ENCODE measurements at regions not wholly inside any gene's neighbourhood (a gene's known extent, or its start where the extent isn't known, plus 50 kb on each side); places are given as distances from the start of the nearest gene placed in this dataset.

- no peaks in the 10 kb centered on the region for H3K79me2 ChIP-seq (ENCODE audit: low read length)
- H4K20me1 ChIP-seq (ENCODE audit: insufficient read depth, low read length) = no peaks in the 10 kb centered on the region
- no peak overlapping the region for H3K4me3 ChIP-seq (ENCODE audit: low read length)
- H3K9ac ChIP-seq (ENCODE audit: low read length) = no peak overlapping the region
- no peak overlapping the region for H2AFZ ChIP-seq (ENCODE audit: low read depth, low read length)
- no peak for TF ChIP-seq EZH2phosphoT487 (IDR thresholded peaks at IDR 0.05; ENCODE audit: low read depth)
- no peak for TF ChIP-seq CTCF (IDR thresholded peaks at IDR 0.05; ENCODE audit: low read depth, low read length)
- H3K36me3 ChIP-seq (replicated peaks; ENCODE audit: low read depth, low read length) = no peaks in the 10 kb centered on the region
- no peaks in the 10 kb centered on the region for H3K27me3 ChIP-seq (ENCODE audit: low read depth, low read length)
- peaks cover 12% of the 10 kb centered on the region for H3K4me1 ChIP-seq (ENCODE audit: low read length)
- H3K9me3 ChIP-seq (ENCODE audit: insufficient read depth, low read length) = no peaks in the 10 kb centered on the region
- H3K4me2 ChIP-seq (ENCODE audit: low read length) = no peak overlapping the region
- H3K27ac ChIP-seq (ENCODE audit: low read length) = no peak overlapping the region
These were observed 122.0 kb upstream of the ANK3 start for GRCh38 chr10:60511477-60512229.

- Histone ChIP-seq H3K4me2 (ENCODE audit: low read length) (no peak overlapping the region), H3K36me3 (replicated peaks; ENCODE audit: low read depth, low read length) (no peaks in the 10 kb centered on the region), H3K9ac (ENCODE audit: low read length) (no peak overlapping the region), H3K4me1 (ENCODE audit: low read length) (peaks cover 10% of the 10 kb centered on the region), H3K9me3 (ENCODE audit: insufficient read depth, low read length) (no peaks in the 10 kb centered on the region), H3K4me3 (ENCODE audit: low read length) (no peak overlapping the region), H2AFZ (ENCODE audit: low read depth, low read length) (no peak overlapping the region), H3K79me2 (ENCODE audit: low read length) (no peaks in the 10 kb centered on the region), H3K27ac (ENCODE audit: low read length) (no peak overlapping the region), H3K27me3 (ENCODE audit: low read depth, low read length) (no peaks in the 10 kb centered on the region), H4K20me1 (ENCODE audit: insufficient read depth, low read length) (no peaks in the 10 kb centered on the region)
- TF ChIP-seq CTCF (IDR thresholded peaks at IDR 0.05; ENCODE audit: low read depth, low read length) (no peak), EZH2phosphoT487 (IDR thresholded peaks at IDR 0.05; ENCODE audit: low read depth) (no peak)
These were observed 119.2 kb upstream of the ANK3 start for GRCh38 chr10:60508831-60509230.

- Histone ChIP-seq H3K4me3 (ENCODE audit: low read length) (no peak overlapping the region), H3K36me3 (replicated peaks; ENCODE audit: low read depth, low read length) (no peaks in the 10 kb centered on the region), H3K9ac (ENCODE audit: low read length) (no peak overlapping the region), H2AFZ (ENCODE audit: low read depth, low read length) (no peak overlapping the region), H3K79me2 (ENCODE audit: low read length) (no peaks in the 10 kb centered on the region), H3K27ac (ENCODE audit: low read length) (no peak overlapping the region), H4K20me1 (ENCODE audit: insufficient read depth, low read length) (no peaks in the 10 kb centered on the region), H3K4me1 (ENCODE audit: low read length) (peaks cover 2% of the 10 kb centered on the region), H3K27me3 (ENCODE audit: low read depth, low read length) (no peaks in the 10 kb centered on the region), H3K4me2 (ENCODE audit: low read length) (no peak overlapping the region), H3K9me3 (ENCODE audit: insufficient read depth, low read length) (no peaks in the 10 kb centered on the region)
- no peak for TF ChIP-seq EZH2phosphoT487 (IDR thresholded peaks at IDR 0.05; ENCODE audit: low read depth)
- no peak for TF ChIP-seq CTCF (IDR thresholded peaks at IDR 0.05; ENCODE audit: low read depth, low read length)
These were observed 118.4 kb upstream of the ANK3 start for GRCh38 chr10:60508037-60508436.

- Histone ChIP-seq H3K4me2 (ENCODE audit: low read length) (no peak overlapping the region), H3K27me3 (ENCODE audit: low read depth, low read length) (no peaks in the 10 kb centered on the region), H3K27ac (ENCODE audit: low read length) (no peak overlapping the region), H3K4me1 (ENCODE audit: low read length) (no peaks in the 10 kb centered on the region), H3K9ac (ENCODE audit: low read length) (no peak overlapping the region), H2AFZ (ENCODE audit: low read depth, low read length) (no peak overlapping the region), H4K20me1 (ENCODE audit: insufficient read depth, low read length) (no peaks in the 10 kb centered on the region), H3K9me3 (ENCODE audit: insufficient read depth, low read length) (no peaks in the 10 kb centered on the region), H3K4me3 (ENCODE audit: low read length) (no peak overlapping the region), H3K36me3 (replicated peaks; ENCODE audit: low read depth, low read length) (no peaks in the 10 kb centered on the region), H3K79me2 (ENCODE audit: low read length) (no peaks in the 10 kb centered on the region)
- TF ChIP-seq EZH2phosphoT487 (IDR thresholded peaks at IDR 0.05; ENCODE audit: low read depth) (no peak), CTCF (IDR thresholded peaks at IDR 0.05; ENCODE audit: low read depth, low read length) (no peak)
These were observed 112.9 kb upstream of the ANK3 start for GRCh38 chr10:60502621-60503020.
